K562 (cell line): ENCODE measurements at regions not wholly inside any gene's neighbourhood (a gene's known extent, or its start where the extent isn't known, plus 50 kb on each side); places are given as distances from the start of the nearest gene placed in this dataset.

ENCODE experiments used
- ATF6 ChIP-seq: sonication (generic); formaldehyde crosslinking; IDR thresholded peaks from 2 replicates; pipeline ENCODE4 v1.4.0; 2020; ENCODE audit warnings: mild to moderate bottlenecking, missing genetic modification reagents
- CHD1 ChIP-seq: fragments of 200-600 bp; sonication (generic); IDR thresholded peaks from one replicate; pipeline ENCODE4 v1.6.1; 2012; ENCODE audit warnings: mild to moderate bottlenecking, moderate library complexity, low read length, inconsistent platforms
- EWSR1 ChIP-seq: fragments of 450-650 bp; IDR thresholded peaks from 2 replicates; pipeline ENCODE4 v1.6.1; 2018; ENCODE audit warnings: borderline replicate concordance, mild to moderate bottlenecking, low read depth, moderate library complexity; ENCODE audit not compliant: partially characterized antibody
- HBP1 ChIP-seq: fragments of 450-650 bp; formaldehyde crosslinking; IDR thresholded peaks from 2 replicates; pipeline ENCODE4 v1.4.0; 2022; ENCODE audit warnings: missing genetic modification characterization
- HIVEP1 ChIP-seq: fragments of 250-450 bp; sonication (Bioruptor Pico); IDR thresholded peaks from 2 replicates; pipeline ENCODE4 v1.4.0; 2020; ENCODE audit warnings: mild to moderate bottlenecking
- HLTF ChIP-seq: fragments of 450-650 bp; IDR thresholded peaks from 2 replicates; pipeline ENCODE4 v1.6.1; 2016
- JUNB ChIP-seq: fragments of 450-650 bp; formaldehyde crosslinking; conservative IDR thresholded peaks from 2 replicates; pipeline ENCODE4 v1.4.0; 2020; ENCODE audit warnings: mild to moderate bottlenecking
- MAFG ChIP-seq: fragments of 450-650 bp; conservative IDR thresholded peaks from 2 replicates; pipeline ENCODE4 v1.6.1; 2016; ENCODE audit warnings: missing genetic modification characterization, missing compliant biosample characterization
- MEF2A ChIP-seq: IDR thresholded peaks from 2 replicates; pipeline ENCODE4 v1.6.1; 2011; ENCODE audit warnings: low read depth, mild to moderate bottlenecking, low read length, moderate library complexity; ENCODE audit not compliant: control insufficient read depth
- PHF8 ChIP-seq: fragments of 200-600 bp; sonication (generic); IDR thresholded peaks from 2 replicates; pipeline ENCODE4 v1.6.1; 2012; ENCODE audit warnings: mixed run types, mild to moderate bottlenecking, inconsistent platforms, low read length, moderate library complexity, borderline replicate concordance
- POLR3G ChIP-seq: IDR thresholded peaks from 2 replicates; pipeline ENCODE4 v1.6.1; 2011; ENCODE audit not compliant: insufficient read length, insufficient replicate concordance; ENCODE audit errors: extremely low read depth
- PRPF4 ChIP-seq: fragments of 200-400 bp; formaldehyde crosslinking; IDR thresholded peaks from one replicate; pipeline ENCODE4 v1.6.1; 2017; ENCODE audit warnings: low read length, low read depth, mild to moderate bottlenecking; ENCODE audit not compliant: insufficient read depth, poor library complexity, severe bottlenecking
- SRSF3 ChIP-seq: fragments of 200-400 bp; formaldehyde crosslinking; IDR thresholded peaks from 2 replicates; pipeline ENCODE4 v1.6.1; 2016; ENCODE audit warnings: mild to moderate bottlenecking, low read length, moderate library complexity; ENCODE audit not compliant: insufficient read depth
- TAF9B ChIP-seq: fragments of 450-650 bp; IDR thresholded peaks from 2 replicates; pipeline ENCODE4 v1.6.1; 2018; ENCODE audit warnings: mild to moderate bottlenecking; ENCODE audit not compliant: partially characterized antibody
- THRB ChIP-seq: fragments of 450-650 bp; formaldehyde crosslinking; conservative IDR thresholded peaks from 2 replicates; pipeline ENCODE4 v1.4.0; 2022; ENCODE audit warnings: mild to moderate bottlenecking, missing genetic modification characterization
- TRIM24 ChIP-seq, 2 experiments: fragments of 450-650 bp; IDR thresholded peaks; 2 replicates each; pipeline ENCODE4 v1.6.1; 2016
- ZNF253 ChIP-seq: fragments of 250-450 bp; sonication (Bioruptor Pico); conservative IDR thresholded peaks from 2 replicates; pipeline ENCODE4 v1.6.1; 2021; ENCODE audit warnings: mild to moderate bottlenecking
- ZNF316 ChIP-seq: fragments of 450-650 bp; IDR thresholded peaks from 2 replicates; pipeline ENCODE4 v1.6.1; 2016
- TF ChIP-seq, protein P1 (sequence below), 2 experiments: fragments of 450-650 bp; conservative IDR thresholded peaks; 2 replicates each; pipeline ENCODE4 v1.6.1; 2017; ENCODE audit warnings: mild to moderate bottlenecking in 2 of 2, moderate library complexity in 2 of 2
- TF ChIP-seq, protein P2 (sequence below): fragments of 450-650 bp; IDR thresholded peaks from 2 replicates; pipeline ENCODE4 v1.6.1; 2016; ENCODE audit warnings: mild to moderate bottlenecking

DNA sequence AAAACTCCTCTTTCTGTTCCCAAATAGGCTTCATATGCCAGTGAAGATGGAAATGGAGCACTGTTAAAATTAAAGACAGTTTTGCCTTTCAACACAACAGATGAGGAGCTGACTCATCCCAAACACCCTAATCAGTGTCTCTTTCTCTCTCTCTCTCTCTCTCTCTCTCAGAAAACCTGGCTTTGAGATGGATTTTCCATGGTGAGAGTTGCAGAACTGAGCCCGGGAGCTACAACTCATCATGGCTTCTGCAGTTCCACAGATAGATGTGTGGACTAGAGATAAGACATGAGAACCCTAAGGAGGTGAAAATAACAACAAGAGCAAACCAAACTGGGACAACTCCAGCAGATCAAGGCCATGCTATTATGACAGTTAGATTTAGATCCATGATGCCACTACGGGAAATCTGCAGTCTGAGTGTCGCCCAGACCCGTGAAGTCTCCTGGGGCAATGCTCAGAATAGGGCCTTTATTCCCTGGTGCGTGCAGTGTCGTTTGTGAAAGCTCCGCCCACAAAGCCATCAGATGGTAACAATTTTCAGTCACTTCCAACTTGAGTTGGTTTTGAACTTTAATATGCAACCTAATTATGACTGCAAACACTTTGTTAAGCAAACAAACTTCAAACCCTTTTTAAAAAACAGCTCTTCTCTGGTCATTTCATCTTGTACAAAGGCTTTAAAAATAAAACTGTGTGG is 338.2 kb upstream of the PREP start (continued):
- TF ChIP-seq, protein P1, sequence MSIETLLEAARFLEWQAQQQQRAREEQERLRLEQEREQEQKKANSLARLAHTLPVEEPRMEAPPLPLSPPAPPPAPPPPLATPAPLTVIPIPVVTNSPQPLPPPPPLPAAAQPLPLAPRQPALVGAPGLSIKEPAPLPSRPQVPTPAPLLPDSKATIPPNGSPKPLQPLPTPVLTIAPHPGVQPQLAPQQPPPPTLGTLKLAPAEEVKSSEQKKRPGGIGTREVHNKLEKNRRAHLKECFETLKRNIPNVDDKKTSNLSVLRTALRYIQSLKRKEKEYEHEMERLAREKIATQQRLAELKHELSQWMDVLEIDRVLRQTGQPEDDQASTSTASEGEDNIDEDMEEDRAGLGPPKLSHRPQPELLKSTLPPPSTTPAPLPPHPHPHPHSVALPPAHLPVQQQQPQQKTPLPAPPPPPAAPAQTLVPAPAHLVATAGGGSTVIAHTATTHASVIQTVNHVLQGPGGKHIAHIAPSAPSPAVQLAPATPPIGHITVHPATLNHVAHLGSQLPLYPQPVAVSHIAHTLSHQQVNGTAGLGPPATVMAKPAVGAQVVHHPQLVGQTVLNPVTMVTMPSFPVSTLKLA (conservative IDR thresholded peaks at IDR 0.05), result peak in 1 of 2 experiments; percentile 36; a peak in 1 of 4 replicates
- TF ChIP-seq SRSF3 (no peak), CHD1 (no peak), HIVEP1 (CRISPR knock-in tag) (no peak), MEF2A (no peak), HBP1 (no peak), THRB (CRISPR knock-in tag) (no peak), ATF6 (CRISPR knock-in tag) (no peak), PHF8 (no peak), TRIM24 (IDR thresholded peaks at IDR 0.05) (peak in 1 of 2 experiments; percentile 45; a peak in 1 of 4 replicates), ZNF253 (CRISPR knock-in tag) (no peak), JUNB (CRISPR knock-in tag) (0 out of 2 replicates have a peak, but pooled peaks have one; percentile 42), MAFG (peak; percentile 80), POLR3G (no peak), TAF9B (no peak), HLTF (no peak), ZNF316 (peak; percentile 44; the same call in 1 of the 2 replicates), EWSR1 (no peak), PRPF4 (no peak)
- TF ChIP-seq, protein P2, sequence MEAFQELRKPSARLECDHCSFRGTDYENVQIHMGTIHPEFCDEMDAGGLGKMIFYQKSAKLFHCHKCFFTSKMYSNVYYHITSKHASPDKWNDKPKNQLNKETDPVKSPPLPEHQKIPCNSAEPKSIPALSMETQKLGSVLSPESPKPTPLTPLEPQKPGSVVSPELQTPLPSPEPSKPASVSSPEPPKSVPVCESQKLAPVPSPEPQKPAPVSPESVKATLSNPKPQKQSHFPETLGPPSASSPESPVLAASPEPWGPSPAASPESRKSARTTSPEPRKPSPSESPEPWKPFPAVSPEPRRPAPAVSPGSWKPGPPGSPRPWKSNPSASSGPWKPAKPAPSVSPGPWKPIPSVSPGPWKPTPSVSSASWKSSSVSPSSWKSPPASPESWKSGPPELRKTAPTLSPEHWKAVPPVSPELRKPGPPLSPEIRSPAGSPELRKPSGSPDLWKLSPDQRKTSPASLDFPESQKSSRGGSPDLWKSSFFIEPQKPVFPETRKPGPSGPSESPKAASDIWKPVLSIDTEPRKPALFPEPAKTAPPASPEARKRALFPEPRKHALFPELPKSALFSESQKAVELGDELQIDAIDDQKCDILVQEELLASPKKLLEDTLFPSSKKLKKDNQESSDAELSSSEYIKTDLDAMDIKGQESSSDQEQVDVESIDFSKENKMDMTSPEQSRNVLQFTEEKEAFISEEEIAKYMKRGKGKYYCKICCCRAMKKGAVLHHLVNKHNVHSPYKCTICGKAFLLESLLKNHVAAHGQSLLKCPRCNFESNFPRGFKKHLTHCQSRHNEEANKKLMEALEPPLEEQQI, result no peak
